Liver (tissue), 3 donors: ENCODE measurements at regions not wholly inside any gene's neighbourhood (a gene's known extent, or its start where the extent isn't known, plus 50 kb on each side); places are given as distances from the start of the nearest gene placed in this dataset.
"Not testable (repeated sequence)": the region's sequence is repeated elsewhere in the genome, so short reads cannot be mapped to it uniquely, and the experiment has no call there.

Source experiments
- FOXA1 ChIP-seq: IDR thresholded peaks from 2 replicates; pipeline ENCODE4 v1.6.1; 2016; ENCODE audit warnings: antibody characterized with exemption
- GABPA ChIP-seq, 2 donors: IDR thresholded peaks in 1 of 2; conservative IDR thresholded peaks in 1 of 2; 2 replicates each; pipeline ENCODE4 v1.6.1; 2016; ENCODE audit warnings: antibody characterized with exemption in 2 of 2, mild to moderate bottlenecking in 1 of 2, moderate library complexity in 1 of 2
- JUND ChIP-seq, 2 donors: IDR thresholded peaks; 2 replicates each; pipeline ENCODE4 v1.6.1; 2016; ENCODE audit warnings: antibody characterized with exemption in 2 of 2
- RAD21 ChIP-seq, 2 donors: IDR thresholded peaks; 2 replicates each; pipeline ENCODE4 v1.6.1; 2016; ENCODE audit warnings: antibody characterized with exemption in 2 of 2, mild to moderate bottlenecking in 2 of 2
- REST ChIP-seq: IDR thresholded peaks from 2 replicates; pipeline ENCODE4 v1.6.1; 2016; ENCODE audit warnings: antibody characterized with exemption, mild to moderate bottlenecking
- SP1 ChIP-seq: IDR thresholded peaks from 2 replicates; pipeline ENCODE4 v1.6.1; 2018; ENCODE audit warnings: antibody characterized with exemption, mild to moderate bottlenecking
- TAF1 ChIP-seq: conservative IDR thresholded peaks from 2 replicates; pipeline ENCODE4 v1.6.1; 2016; ENCODE audit warnings: antibody characterized with exemption, mild to moderate bottlenecking
- YY1 ChIP-seq: IDR thresholded peaks from 2 replicates; pipeline ENCODE4 v1.6.1; 2016; ENCODE audit warnings: antibody characterized with exemption, mild to moderate bottlenecking
- ZBTB33 ChIP-seq: IDR thresholded peaks from 2 replicates; pipeline ENCODE4 v1.6.1; 2016; ENCODE audit warnings: antibody characterized with exemption
- TF ChIP-seq, protein P1 (sequence below): fragments of 150-350 bp; IDR thresholded peaks from 2 replicates; pipeline ENCODE4 v1.5.1; 2017; ENCODE audit warnings: improper control_type of control experiment, low read depth, low read length; ENCODE audit not compliant: missing input control
- TF ChIP-seq, protein P2 (sequence below): IDR thresholded peaks from 2 replicates; pipeline ENCODE4 v1.6.1; 2016; ENCODE audit warnings: antibody characterized with exemption
- TF ChIP-seq, protein P3 (sequence below): IDR thresholded peaks from 2 replicates; pipeline ENCODE4 v1.6.1; 2016; ENCODE audit warnings: antibody characterized with exemption
- donor health status: healthy.
- donor health status: healthy.

- TF ChIP-seq, protein P1, sequence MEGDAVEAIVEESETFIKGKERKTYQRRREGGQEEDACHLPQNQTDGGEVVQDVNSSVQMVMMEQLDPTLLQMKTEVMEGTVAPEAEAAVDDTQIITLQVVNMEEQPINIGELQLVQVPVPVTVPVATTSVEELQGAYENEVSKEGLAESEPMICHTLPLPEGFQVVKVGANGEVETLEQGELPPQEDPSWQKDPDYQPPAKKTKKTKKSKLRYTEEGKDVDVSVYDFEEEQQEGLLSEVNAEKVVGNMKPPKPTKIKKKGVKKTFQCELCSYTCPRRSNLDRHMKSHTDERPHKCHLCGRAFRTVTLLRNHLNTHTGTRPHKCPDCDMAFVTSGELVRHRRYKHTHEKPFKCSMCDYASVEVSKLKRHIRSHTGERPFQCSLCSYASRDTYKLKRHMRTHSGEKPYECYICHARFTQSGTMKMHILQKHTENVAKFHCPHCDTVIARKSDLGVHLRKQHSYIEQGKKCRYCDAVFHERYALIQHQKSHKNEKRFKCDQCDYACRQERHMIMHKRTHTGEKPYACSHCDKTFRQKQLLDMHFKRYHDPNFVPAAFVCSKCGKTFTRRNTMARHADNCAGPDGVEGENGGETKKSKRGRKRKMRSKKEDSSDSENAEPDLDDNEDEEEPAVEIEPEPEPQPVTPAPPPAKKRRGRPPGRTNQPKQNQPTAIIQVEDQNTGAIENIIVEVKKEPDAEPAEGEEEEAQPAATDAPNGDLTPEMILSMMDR: not testable (repeated sequence)
- TF ChIP-seq, protein P2, sequence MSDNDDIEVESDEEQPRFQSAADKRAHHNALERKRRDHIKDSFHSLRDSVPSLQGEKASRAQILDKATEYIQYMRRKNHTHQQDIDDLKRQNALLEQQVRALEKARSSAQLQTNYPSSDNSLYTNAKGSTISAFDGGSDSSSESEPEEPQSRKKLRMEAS: not testable (repeated sequence)
- not testable (repeated sequence) for TF ChIP-seq YY1; RAD21 (IDR thresholded peaks at IDR 0.05); GABPA (IDR thresholded peaks at IDR 0.05 in 1 of 2, conservative IDR thresholded peaks at IDR 0.05 in 1 of 2); REST; SP1; TAF1; ZBTB33; FOXA1; JUND (IDR thresholded peaks at IDR 0.05)
- TF ChIP-seq, protein P3, sequence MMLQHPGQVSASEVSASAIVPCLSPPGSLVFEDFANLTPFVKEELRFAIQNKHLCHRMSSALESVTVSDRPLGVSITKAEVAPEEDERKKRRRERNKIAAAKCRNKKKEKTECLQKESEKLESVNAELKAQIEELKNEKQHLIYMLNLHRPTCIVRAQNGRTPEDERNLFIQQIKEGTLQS: not testable (repeated sequence)
Measured at GRCh38 chr11:89560598-89560997, 69.4 kb upstream of the NOX4 start.
